NCI-H82 (cell line): ENCODE measurements at regions not wholly inside any gene's neighbourhood (a gene's known extent, or its start where the extent isn't known, plus 50 kb on each side); places are given as distances from the start of the nearest gene placed in this dataset.
"Not testable (repeated sequence)": the region's sequence is repeated elsewhere in the genome, so short reads cannot be mapped to it uniquely, and the experiment has no call there.

Experiments
- DNase-seq: peaks from one replicate; lab custom pipeline; 2025; lab: John Stamatoyannopoulos, UW

DNA sequence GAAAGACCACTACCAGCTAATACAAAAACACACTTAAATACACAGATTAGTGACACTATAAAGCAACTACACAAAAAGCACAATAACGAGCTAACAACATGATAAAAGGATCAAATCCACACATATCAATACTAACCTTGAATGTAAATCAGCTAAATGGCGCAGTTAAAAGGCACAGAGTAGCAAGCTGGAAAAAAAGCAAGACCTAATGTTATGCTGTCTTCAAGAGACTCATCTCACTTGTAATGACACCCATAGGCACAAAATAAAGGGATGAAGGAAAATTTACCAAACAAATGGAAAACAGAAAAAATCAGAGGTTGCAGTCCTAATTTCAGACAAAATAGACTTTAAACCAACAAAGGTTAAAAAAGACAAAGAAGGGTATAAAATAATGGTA is 86.3 kb downstream of the NUS1 start:
- DNase-seq: no peak

DNA sequence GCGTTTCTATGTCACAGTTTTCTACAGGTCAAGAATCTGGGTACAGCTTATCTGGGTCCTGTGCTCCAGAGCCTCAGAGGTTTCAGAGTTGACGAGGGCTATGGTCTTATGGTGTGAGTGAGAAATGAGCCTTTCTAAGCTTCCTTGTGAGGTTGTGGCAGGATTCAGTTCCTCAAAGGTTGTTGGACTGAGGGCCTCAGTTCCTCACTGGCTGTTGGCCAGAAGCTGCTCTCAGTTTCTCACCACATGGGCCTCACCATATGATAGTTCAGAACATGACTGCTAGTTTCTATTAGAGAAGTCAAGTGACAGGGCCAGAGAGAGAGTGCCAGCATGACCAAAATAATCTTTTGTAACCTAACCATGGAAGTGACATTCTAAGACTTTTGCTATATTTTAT is 96.1 kb downstream of the NUS1 start:
- no peak for DNase-seq

- no peak for DNase-seq
Observed at GRCh38 chr6:117776441-117776840, 101.2 kb downstream of the NUS1 start.

DNA sequence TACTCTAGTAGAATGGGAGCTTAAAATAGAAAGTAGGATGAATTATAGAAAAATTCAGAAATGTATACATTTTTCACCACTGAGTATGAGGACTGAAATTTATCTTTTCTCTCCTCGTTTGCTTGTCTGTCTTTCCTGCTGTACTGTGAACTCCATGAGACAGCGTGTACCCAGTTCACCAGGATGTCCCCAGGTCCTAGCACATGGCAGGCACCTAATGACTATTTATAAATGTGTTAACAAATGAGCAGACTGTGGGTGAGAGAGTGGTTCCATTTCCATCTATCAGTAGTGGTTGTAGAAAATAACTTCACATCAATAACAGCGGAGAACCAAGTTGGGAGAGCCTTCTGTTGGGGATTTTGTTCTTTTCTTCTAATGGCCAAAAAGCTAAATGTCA is 106.3 kb downstream of the NUS1 start:
- no peak for DNase-seq

DNA sequence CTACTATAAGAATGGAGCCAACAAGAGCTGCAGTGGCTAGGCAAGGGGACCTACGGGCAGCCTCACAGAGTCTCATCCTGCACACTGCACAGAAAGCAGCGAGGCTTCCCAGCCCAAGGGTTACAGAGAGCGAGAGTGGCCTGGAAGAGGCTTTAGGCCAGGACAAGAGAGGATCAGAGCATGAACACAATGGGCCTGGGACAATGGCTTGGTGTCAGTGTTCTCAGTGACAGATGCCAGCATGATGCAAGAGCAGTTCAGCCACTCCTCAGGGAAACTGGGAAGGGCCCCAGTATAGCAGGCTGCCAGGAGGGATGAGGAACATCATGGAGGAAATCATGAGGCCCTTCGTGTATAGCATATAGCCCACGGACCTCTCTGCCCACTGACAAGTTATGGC is 108.0 kb downstream of the NUS1 start:
- DNase-seq: peak; percentile 21

DNA sequence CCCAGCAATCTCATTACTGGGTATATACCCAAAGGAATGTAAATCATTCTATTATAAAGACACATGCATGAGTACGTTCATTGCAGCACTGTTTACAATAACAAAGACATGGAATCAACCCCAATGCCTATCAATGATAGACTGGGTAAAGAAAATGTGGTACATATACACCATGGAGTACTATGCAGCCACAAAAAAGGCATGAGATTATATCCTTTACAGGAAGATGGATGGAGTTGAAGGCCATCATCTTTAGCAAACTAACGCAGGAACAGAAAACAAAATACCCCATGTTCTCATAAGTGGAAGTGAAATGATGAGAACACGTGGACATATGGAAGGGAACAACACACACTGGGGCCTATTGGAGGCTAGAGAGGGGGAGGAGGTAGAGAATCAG is 115.7 kb downstream of the NUS1 start:
- DNase-seq: no peak

- no peak for DNase-seq
Observed at GRCh38 chr6:117795234-117795633, 111.8 kb upstream of the SLC35F1 start.

- DNase-seq: not testable (repeated sequence)
Observed at GRCh38 chr6:117798819-117799218, 108.2 kb upstream of the SLC35F1 start.

GRCh38 chr6:117810269-117810668 is 96.8 kb upstream of the SLC35F1 start:
- peak; percentile 22 for DNase-seq

- no peak for DNase-seq
Observed at GRCh38 chr6:117817499-117817898, 89.6 kb upstream of the SLC35F1 start.

GRCh38 chr6:117817992-117818391 is 89.1 kb upstream of the SLC35F1 start:
- no peak for DNase-seq

GRCh38 chr6:117818449-117818848 is 88.6 kb upstream of the SLC35F1 start:
- no peak for DNase-seq

DNA sequence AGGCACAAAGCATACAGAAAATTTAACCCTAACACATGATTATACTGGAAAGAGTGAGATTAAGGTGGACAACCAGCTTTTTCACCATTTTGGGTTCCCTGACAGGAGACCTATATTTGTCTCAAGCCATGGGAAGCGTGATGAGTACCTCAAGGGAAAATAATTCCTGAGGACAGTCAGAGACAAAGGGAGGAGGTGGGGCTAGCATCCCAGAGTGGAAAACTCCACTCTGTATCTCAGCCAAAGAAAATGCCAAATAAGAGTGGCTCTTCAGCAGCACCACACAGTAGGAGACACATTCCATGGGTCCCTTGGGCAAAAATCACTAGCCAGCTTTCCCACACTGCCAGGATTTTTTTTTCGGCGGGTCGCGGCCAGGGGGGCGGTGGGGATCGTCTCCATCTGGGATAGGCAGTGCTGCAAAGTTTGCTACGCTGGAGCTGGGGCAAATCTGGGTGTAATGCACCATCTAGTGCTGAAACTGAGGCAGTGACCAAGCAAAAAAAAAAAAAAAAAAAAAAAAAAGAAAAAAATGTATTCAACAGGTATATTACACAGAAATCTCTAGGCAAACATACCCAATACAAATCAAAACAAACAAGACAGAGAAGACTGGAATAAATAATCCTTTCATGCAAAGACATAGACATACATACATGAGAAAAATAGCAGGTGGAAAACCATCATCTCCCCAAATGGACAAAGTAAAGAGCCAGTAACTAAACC is 77.3 kb upstream of the SLC35F1 start:
- DNase-seq: peak; percentile 44

GRCh38 chr6:117837261-117837660 is 69.8 kb upstream of the SLC35F1 start:
- DNase-seq: no peak

DNA sequence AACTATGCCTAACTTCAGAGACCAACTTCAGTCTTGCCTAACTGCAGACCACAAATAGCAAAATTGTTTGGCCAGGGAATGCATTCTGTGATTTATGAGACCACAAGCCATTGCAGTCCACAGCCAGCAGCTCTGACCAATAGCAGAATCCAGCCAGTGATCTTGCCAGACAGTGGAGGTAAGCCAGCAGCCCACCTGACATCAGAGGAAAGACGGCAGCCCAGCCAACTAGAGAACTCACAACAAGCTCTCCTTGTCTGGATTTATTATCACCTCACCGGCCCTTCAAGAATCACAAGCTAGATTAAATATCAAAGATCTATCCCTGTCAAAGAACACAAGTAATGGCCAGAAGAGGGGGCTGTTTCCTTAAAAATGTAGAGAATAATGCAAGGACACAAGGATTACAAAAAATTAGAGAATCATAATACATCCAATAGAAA is 66.5 kb upstream of the SLC35F1 start:
- DNase-seq: peak; percentile 60

GRCh38 chr6:117847912-117848311 is 59.2 kb upstream of the SLC35F1 start:
- DNase-seq: no peak

DNA sequence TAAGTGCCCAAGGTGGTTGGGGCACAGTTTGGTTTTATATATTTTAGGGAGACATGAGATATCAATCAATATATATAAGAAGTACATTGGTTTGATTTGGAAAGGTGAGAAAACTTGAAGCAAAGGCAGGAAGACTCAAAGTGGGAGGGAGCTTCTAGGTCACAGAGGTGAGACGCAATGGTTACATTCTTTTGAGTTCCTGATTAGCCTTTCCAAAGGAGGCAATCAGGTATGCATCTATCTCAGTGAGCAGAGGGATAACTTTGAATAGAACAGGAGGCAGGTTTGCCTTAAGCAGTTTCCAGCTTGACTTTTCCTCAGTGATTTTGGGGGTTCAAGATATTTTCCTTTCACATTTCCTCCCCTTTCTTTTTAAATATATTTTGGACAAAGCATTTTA is 58.0 kb upstream of the SLC35F1 start:
- DNase-seq: no peak
